ENCODE measurements at regions not wholly inside any gene's neighbourhood (a gene's known extent, or its start where the extent isn't known, plus 50 kb on each side); places are given as distances from the start of the nearest gene placed in this dataset.

GRCh38 chr11:11733246-11733747 is 108.5 kb upstream of the USP47 start:
- no peak for TF ChIP-seq CTCF (conservative IDR thresholded peaks at IDR 0.05; ENCODE audit: low read depth, low read length)

GRCh38 chr11:11732116-11732515 is 109.7 kb upstream of the USP47 start:
- no peak for TF ChIP-seq CTCF (conservative IDR thresholded peaks at IDR 0.05; ENCODE audit: low read depth, low read length)
- no peak overlapping the region for H3K4me3 ChIP-seq (ENCODE audit: low read length)
- no peak for DNase-seq (ENCODE audit: low read depth)

More at GRCh38 chr11:11733246-11733747, 108.5 kb upstream of the USP47 start:
- no peak overlapping the region for H3K4me3 ChIP-seq (ENCODE audit: low read length)
- no peak for DNase-seq (ENCODE audit: low read depth)

GRCh38 chr11:11731311-11732083 is 109.7 kb upstream of the GALNT18 start:
- no peak overlapping the region for H3K4me3 ChIP-seq (ENCODE audit: low read length)
- DNase-seq (ENCODE audit: low read depth), result peak; percentile 37
- TF ChIP-seq CTCF (conservative IDR thresholded peaks at IDR 0.05; ENCODE audit: low read depth, low read length), result no peak

- DNase-seq (ENCODE audit: low read depth), result no peak
- no peak for TF ChIP-seq CTCF (conservative IDR thresholded peaks at IDR 0.05; ENCODE audit: low read depth, low read length)
- no peak overlapping the region for H3K4me3 ChIP-seq (ENCODE audit: low read length)
Observed at GRCh38 chr11:11728386-11728785, 106.6 kb upstream of the GALNT18 start.

- H3K4me3 ChIP-seq (ENCODE audit: low read length), result no peak overlapping the region
- TF ChIP-seq CTCF (conservative IDR thresholded peaks at IDR 0.05; ENCODE audit: low read depth, low read length), result no peak
- no peak for DNase-seq (ENCODE audit: low read depth)
Observed at GRCh38 chr11:11725438-11725837, 103.6 kb upstream of the GALNT18 start.

- H3K4me3 ChIP-seq (ENCODE audit: low read length), result no peak overlapping the region
- no peak for TF ChIP-seq CTCF (conservative IDR thresholded peaks at IDR 0.05; ENCODE audit: low read depth, low read length)
- DNase-seq (ENCODE audit: low read depth), result no peak
Observed at GRCh38 chr11:11724994-11725393, 103.2 kb upstream of the GALNT18 start.

GRCh38 chr11:11722861-11723260 is 101.1 kb upstream of the GALNT18 start:
- no peak for DNase-seq (ENCODE audit: low read depth)
- H3K4me3 ChIP-seq (ENCODE audit: low read length), result no peak overlapping the region
- TF ChIP-seq CTCF (conservative IDR thresholded peaks at IDR 0.05; ENCODE audit: low read depth, low read length), result no peak

All from retinal pigment epithelial cell (primary cell).